Testis (tissue), 2 donors: ENCODE measurements at regions not wholly inside any gene's neighbourhood (a gene's known extent, or its start where the extent isn't known, plus 50 kb on each side); places are given as distances from the start of the nearest gene placed in this dataset.

Source experiments
- CTCF ChIP-seq, 3 experiments: fragments of 450-650 bp in 2 of 3; fragments of 200-600 bp in 1 of 3; sonication (generic) in 1 of 3; IDR thresholded peaks; one replicate each; pipeline ENCODE4 v1.5.1; 2016 to 2019; ENCODE audit warnings: antibody characterized with exemption in 3 of 3, mild to moderate bottlenecking in 2 of 3, moderate library complexity in 1 of 3
- POLR2A ChIP-seq: fragments of 450-650 bp; IDR thresholded peaks from one replicate; pipeline ENCODE4 v1.6.1; 2017; ENCODE audit warnings: antibody characterized with exemption, mild to moderate bottlenecking, moderate library complexity

- no peak for TF ChIP-seq CTCF (IDR thresholded peaks at IDR 0.05)
- no peak for TF ChIP-seq POLR2A
These were observed 65.5 kb downstream of the MSTN start for GRCh38 chr2:189997016-189997415.
